Duodenal mucosa (tissue), 2 donors: ENCODE measurements at regions not wholly inside any gene's neighbourhood (a gene's known extent, or its start where the extent isn't known, plus 50 kb on each side); places are given as distances from the start of the nearest gene placed in this dataset.
"Not testable (repeated sequence)": the region's sequence is repeated elsewhere in the genome, so short reads cannot be mapped to it uniquely, and the experiment has no call there.

ENCODE experiments used
- H3K27ac ChIP-seq: one replicate; pipeline ENCODE4 v1.7.0; 2013; ENCODE audit warnings: low read depth, low read length
- H3K27me3 ChIP-seq, 2 donors: one replicate each; pipeline ENCODE4 v1.7.0; 2013; ENCODE audit warnings: low read length in 2 of 2, control low read depth in 1 of 2; ENCODE audit not compliant: insufficient read depth in 2 of 2, control insufficient read depth in 1 of 2
- H3K36me3 ChIP-seq, 2 donors: one replicate each; pipeline ENCODE4 v1.7.0; 2013; ENCODE audit warnings: low read length in 2 of 2, control low read depth in 1 of 2; ENCODE audit not compliant: insufficient read depth in 2 of 2, control insufficient read depth in 1 of 2
- H3K4me1 ChIP-seq, 2 donors: one replicate each; pipeline ENCODE4 v1.7.0; 2013; ENCODE audit warnings: low read length in 2 of 2, control low read depth in 1 of 2; ENCODE audit not compliant: insufficient read depth in 2 of 2, control insufficient read depth in 1 of 2
- H3K4me3 ChIP-seq, 2 donors: one replicate each; pipeline ENCODE4 v1.7.0; 2013; ENCODE audit warnings: low read length in 2 of 2, low read depth in 1 of 2
- H3K9ac ChIP-seq, 2 donors: one replicate each; pipeline ENCODE4 v1.7.0; 2013; ENCODE audit warnings: low read length in 2 of 2, low read depth in 1 of 2
- H3K9me3 ChIP-seq, 2 donors: one replicate each; pipeline ENCODE4 v1.7.0; 2013; ENCODE audit warnings: low read length in 2 of 2, control low read depth in 1 of 2; ENCODE audit not compliant: control insufficient read depth in 1 of 2

GRCh38 chr6:28682542-28682941 lies 156.9 kb downstream of the GPX5 start:
- H3K4me3 ChIP-seq, result no peak overlapping the region
- peaks cover 12 to 25% of the 10 kb centered on the region in 2 donors for H3K27me3 ChIP-seq
- H3K27ac ChIP-seq, result no peak overlapping the region
- H3K9me3 ChIP-seq, result no peaks in the 10 kb centered on the region
- H3K36me3 ChIP-seq, result no peaks in the 10 kb centered on the region
- H3K9ac ChIP-seq, result no peak overlapping the region
- H3K4me1 ChIP-seq, result no peaks in the 10 kb centered on the region

GRCh38 chr6:28682956-28683685 lies 157.4 kb downstream of the GPX5 start:
- H3K9me3 ChIP-seq, H3K36me3 ChIP-seq, H3K4me1 ChIP-seq, H3K4me3 ChIP-seq, H3K27ac ChIP-seq, H3K9ac ChIP-seq: not testable (repeated sequence)
- peaks cover 12 to 25% of the 10 kb centered on the region in 2 donors for H3K27me3 ChIP-seq

DNA sequence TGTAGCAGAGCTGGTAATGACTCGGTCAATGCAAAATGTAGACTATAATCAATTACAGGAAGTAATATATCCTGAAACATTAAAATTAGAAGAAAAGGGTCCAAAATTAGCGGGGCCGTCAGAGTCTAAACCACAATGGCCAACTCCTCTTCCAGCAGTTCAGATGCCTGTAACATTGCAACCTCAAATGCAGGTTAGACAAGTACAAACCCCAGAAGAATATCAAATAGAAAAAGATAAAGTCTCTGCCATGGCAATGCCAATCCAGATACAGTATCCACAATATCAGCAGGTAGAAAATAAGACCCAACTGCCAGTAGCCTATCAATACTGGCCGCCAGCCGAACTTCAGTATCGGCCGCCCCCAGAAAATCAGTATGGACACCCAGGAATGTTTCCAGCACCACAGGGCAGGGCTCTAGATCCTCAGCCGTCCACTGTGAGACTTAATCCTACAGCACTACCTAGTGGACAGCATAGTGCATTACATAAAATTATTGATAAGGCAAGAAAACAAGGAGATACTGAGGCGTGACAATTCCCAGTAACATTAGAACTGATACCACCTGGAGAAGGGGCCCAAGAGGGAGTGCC lies 158.4 kb downstream of the GPX5 start:
- no peaks in the 10 kb centered on the region for H3K9me3 ChIP-seq
- H3K9ac ChIP-seq, result no peak overlapping the region
- H3K36me3 ChIP-seq, result no peaks in the 10 kb centered on the region
- H3K4me3 ChIP-seq, result no peak overlapping the region
- H3K27me3 ChIP-seq, result peaks cover 12 to 25% of the 10 kb centered on the region in 2 donors
- H3K27ac ChIP-seq, result no peak overlapping the region
- H3K4me1 ChIP-seq, result no peaks in the 10 kb centered on the region

DNA sequence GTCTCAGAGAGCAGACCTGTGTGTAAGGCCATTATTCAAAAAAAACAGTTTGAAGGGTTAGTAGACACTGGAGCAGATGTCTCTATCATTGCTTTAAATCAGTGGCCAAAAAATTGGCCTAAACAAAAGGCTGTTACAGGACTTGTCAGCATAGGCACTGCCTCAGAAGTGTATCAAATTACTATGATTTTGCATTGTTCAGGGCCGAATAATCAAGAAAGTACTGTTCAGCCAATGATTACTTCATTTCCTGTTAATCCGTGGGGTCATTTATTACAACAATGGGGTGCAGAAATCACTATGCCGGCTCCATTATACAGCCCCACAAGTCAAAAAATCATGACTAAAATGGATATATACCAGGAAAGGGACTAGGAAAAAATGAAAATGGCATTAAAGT lies 160.3 kb downstream of the GPX5 start:
- H3K4me3 ChIP-seq, H3K9me3 ChIP-seq, H3K36me3 ChIP-seq, H3K27ac ChIP-seq, H3K4me1 ChIP-seq, H3K9ac ChIP-seq: not testable (repeated sequence)
- peaks cover 12 to 25% of the 10 kb centered on the region in 2 donors for H3K27me3 ChIP-seq

DNA sequence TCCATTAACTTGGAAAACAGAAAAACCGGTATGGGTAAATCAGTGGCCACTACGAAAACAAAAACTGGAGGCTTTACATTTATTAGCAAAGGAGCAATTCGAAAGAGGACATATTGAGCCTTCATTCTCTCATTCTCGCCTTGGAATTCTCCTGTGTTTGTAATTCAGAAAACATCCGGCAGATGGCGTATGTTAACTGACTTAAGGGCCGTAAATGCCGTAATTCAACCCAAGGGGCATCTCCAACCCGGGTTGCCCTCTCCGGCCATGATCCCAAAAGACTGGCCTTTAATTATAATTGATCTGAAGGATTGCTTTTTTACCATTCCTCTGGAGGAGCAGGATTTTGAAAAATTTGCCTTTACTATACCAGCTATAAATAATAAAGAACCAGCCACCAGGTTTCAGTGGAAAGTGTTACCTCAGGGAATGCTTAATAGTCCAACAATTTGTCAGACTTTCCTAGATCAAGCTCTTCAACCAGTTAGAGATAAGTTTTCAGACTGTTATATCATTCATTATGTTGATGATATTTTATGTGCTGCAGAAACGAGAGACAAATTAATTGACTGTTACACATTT lies 160.9 kb downstream of the GPX5 start:
- peaks cover 12 to 20% of the 10 kb centered on the region in 2 donors for H3K27me3 ChIP-seq
- H3K9me3 ChIP-seq, H3K36me3 ChIP-seq, H3K4me3 ChIP-seq, H3K4me1 ChIP-seq, H3K9ac ChIP-seq, H3K27ac ChIP-seq: not testable (repeated sequence)

DNA sequence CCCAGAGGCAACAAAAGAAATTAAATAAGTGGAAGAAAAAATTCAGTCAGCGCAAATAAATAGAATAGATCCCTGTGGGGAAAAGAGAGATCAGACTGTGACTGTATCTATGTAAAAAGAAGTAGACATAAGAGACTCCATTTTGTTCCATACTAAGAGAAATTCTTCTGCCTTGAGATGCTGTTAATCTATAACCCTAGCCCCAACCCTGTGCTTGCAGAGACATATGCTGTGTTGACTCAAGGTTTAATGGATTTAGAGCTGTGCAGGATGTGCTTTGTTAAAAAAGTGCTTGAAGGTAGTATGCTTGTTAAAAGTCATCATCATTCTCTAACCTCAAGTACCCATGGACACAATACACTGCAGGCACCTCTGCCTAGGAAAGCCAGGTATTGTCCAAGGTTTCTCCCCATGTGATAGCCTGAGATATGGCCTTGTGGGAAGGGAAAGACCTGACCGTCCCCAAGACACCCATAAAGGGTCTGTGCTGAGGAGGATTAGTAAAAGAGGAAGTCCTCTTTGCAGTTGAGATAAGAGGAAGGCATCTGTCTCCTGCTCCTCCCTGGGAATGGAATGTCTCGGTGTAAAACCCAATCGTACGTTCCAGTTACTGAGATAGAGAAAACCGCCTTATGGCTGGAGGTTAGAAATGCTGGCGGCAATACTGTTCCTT lies 161.8 kb downstream of the GPX5 start:
- not testable (repeated sequence) for H3K9ac ChIP-seq, H3K4me1 ChIP-seq, H3K36me3 ChIP-seq, H3K27ac ChIP-seq, H3K4me3 ChIP-seq, H3K9me3 ChIP-seq
- H3K27me3 ChIP-seq, result peaks cover 10 to 14% of the 10 kb centered on the region in 2 donors

- H3K4me3 ChIP-seq, H3K9ac ChIP-seq, H3K27ac ChIP-seq, H3K9me3 ChIP-seq, H3K36me3 ChIP-seq, H3K4me1 ChIP-seq: not testable (repeated sequence)
- peaks cover 32 to 38% of the 10 kb centered on the region in 2 donors for H3K27me3 ChIP-seq
Observed at GRCh38 chr6:28691991-28692390, 166.3 kb downstream of the GPX5 start.

DNA sequence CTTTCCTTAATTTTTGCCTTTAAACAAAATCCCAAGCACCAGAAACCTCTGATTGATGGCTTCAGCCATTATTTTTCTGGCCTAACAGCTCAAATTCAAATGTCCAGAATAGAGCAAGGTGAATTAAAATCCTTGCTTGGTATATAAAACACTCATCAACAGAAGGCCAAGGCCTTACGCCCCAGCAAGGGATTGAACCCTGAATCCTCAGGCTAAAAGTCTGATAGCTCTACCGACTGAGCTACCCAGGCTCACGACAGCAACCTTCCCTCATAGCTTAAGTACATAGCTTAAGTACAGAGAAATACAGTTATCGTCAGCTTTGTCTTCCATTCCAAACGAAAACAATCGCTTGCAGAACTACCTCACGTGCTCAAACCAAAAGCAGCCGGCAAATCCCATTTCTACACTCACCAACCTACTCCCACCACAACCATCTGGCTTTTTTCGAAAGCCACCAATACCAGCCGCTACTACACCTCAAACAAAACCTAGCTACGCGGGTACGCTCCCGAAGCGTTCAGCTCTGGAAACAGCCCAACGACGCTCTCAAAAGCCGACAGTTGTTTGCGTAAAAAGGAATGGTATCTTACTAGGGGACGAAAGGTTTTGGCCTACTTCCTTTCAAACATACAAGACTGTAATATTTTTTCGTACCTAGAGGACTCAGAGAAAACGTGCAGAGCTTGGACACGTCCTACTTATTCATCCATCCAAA lies 167.5 kb downstream of the GPX5 start:
- no peak overlapping the region for H3K27ac ChIP-seq
- peaks cover 42 to 49% of the 10 kb centered on the region in 2 donors for H3K27me3 ChIP-seq
- H3K9me3 ChIP-seq, result no peaks in the 10 kb centered on the region
- no peak overlapping the region for H3K9ac ChIP-seq
- H3K36me3 ChIP-seq, result no peaks in the 10 kb centered on the region
- H3K4me3 ChIP-seq, result no peak overlapping the region
- H3K4me1 ChIP-seq, result no peaks in the 10 kb centered on the region

GRCh38 chr6:28693751-28694443 lies 168.2 kb downstream of the GPX5 start:
- Histone ChIP-seq H3K4me3 (no peak overlapping the region), H3K27ac (no peak overlapping the region), H3K9me3 (no peaks in the 10 kb centered on the region), H3K27me3 (peaks cover 42 to 49% of the 10 kb centered on the region in 2 donors), H3K4me1 (no peaks in the 10 kb centered on the region), H3K9ac (no peak overlapping the region), H3K36me3 (no peaks in the 10 kb centered on the region)
